Cardiac fibroblast (primary cell): ENCODE measurements at regions not wholly inside any gene's neighbourhood (a gene's known extent, or its start where the extent isn't known, plus 50 kb on each side); places are given as distances from the start of the nearest gene placed in this dataset.

ENCODE experiments used
- DNase-seq, 2 donors: peaks; one replicate each; pipeline versions ENCODE4 v3.0.0 to v3.0.0-alpha.2; 2010; ENCODE audit warnings: low read depth in 2 of 2
- H3K4me3 ChIP-seq, 2 donors: replicated peaks in 1 of 2; 1 replicate in 1 of 2; 2 replicates in 1 of 2; pipeline ENCODE4 v1.5.1; 2011; ENCODE audit warnings: low read depth in 2 of 2, low read length in 2 of 2, mild to moderate bottlenecking in 2 of 2, moderate library complexity in 1 of 2
- CTCF ChIP-seq: IDR thresholded peaks from one replicate; pipeline ENCODE4 v1.5.1; 2011; ENCODE audit warnings: low read depth, mild to moderate bottlenecking, low read length, inconsistent platforms

- H3K4me3 ChIP-seq = no peak overlapping the region
- no peak for DNase-seq
- TF ChIP-seq CTCF = no peak
These were observed 229.2 kb upstream of the ARGLU1 start for GRCh38 chr13:106797081-106797640.

- DNase-seq = no peak
- peak overlapping the region in 1 of 2 donors; percentile 2 for H3K4me3 ChIP-seq
- TF ChIP-seq CTCF = no peak
These were observed 228.5 kb upstream of the ARGLU1 start for GRCh38 chr13:106796280-106797047.

- no peak for DNase-seq
- TF ChIP-seq CTCF = no peak
- peak overlapping the region in 1 of 2 donors; percentile 2 for H3K4me3 ChIP-seq
These were observed 227.9 kb upstream of the ARGLU1 start for GRCh38 chr13:106795847-106796246.

GRCh38 chr13:106794117-106794516 lies 226.2 kb upstream of the ARGLU1 start:
- no peak for DNase-seq
- no peak for TF ChIP-seq CTCF
- H3K4me3 ChIP-seq = no peak overlapping the region

GRCh38 chr13:106789911-106790310 lies 222.0 kb upstream of the ARGLU1 start:
- no peak for DNase-seq
- no peak overlapping the region for H3K4me3 ChIP-seq
- no peak for TF ChIP-seq CTCF

- no peak for DNase-seq
- no peak overlapping the region for H3K4me3 ChIP-seq
- no peak for TF ChIP-seq CTCF
These were observed 218.1 kb upstream of the ARGLU1 start for GRCh38 chr13:106786006-106786563.
